ENCODE measurements at regions not wholly inside any gene's neighbourhood (a gene's known extent, or its start where the extent isn't known, plus 50 kb on each side); places are given as distances from the start of the nearest gene placed in this dataset.
A peak's percentile ranks its signal among the peaks of the same experiment; 100 is the strongest.
"Not testable (repeated sequence)": the region's sequence is repeated elsewhere in the genome, so short reads cannot be mapped to it uniquely, and the experiment has no call there.

GRCh38 chr7:25738528-25738927, 413.5 kb upstream of the NFE2L3 start:
- TF ChIP-seq CTCF (IDR thresholded peaks at IDR 0.05; ENCODE audit: unreplicated experiment), result no peak
- H3K36me3 Mint-ChIP-seq, result no peaks in the 10 kb centered on the region
- no peak overlapping the region for H3K4me3 Mint-ChIP-seq
- H3K9me3 Mint-ChIP-seq, result no peaks in the 10 kb centered on the region
- H3K4me1 Mint-ChIP-seq, result peaks cover 30% of the 10 kb centered on the region
- H3K27ac Mint-ChIP-seq, result no peak overlapping the region
- H3K27me3 Mint-ChIP-seq (ENCODE audit: low read depth), result no peaks in the 10 kb centered on the region
- DNase-seq (ENCODE audit: low spot score in 2 of 2, unreplicated experiment in 2 of 2), result no peak

GRCh38 chr7:25739143-25739542, 412.9 kb upstream of the NFE2L3 start:
- Mint-ChIP-seq H3K27ac (no peak overlapping the region), H3K36me3 (no peaks in the 10 kb centered on the region), H3K9me3 (no peaks in the 10 kb centered on the region), H3K4me3 (no peak overlapping the region), H3K4me1 (peaks cover 27% of the 10 kb centered on the region), H3K27me3 (ENCODE audit: low read depth) (no peaks in the 10 kb centered on the region)
- no peak for TF ChIP-seq CTCF (IDR thresholded peaks at IDR 0.05; ENCODE audit: unreplicated experiment)
- DNase-seq (ENCODE audit: low spot score in 2 of 2, unreplicated experiment in 2 of 2), result no peak

GRCh38 chr7:25742316-25742715, 409.7 kb upstream of the NFE2L3 start:
- H3K27me3 Mint-ChIP-seq (ENCODE audit: low read depth), result no peaks in the 10 kb centered on the region
- no peak overlapping the region for H3K4me3 Mint-ChIP-seq
- DNase-seq (ENCODE audit: low spot score in 2 of 2, unreplicated experiment in 2 of 2), result no peak
- no peak overlapping the region for H3K27ac Mint-ChIP-seq
- H3K36me3 Mint-ChIP-seq, result no peaks in the 10 kb centered on the region
- no peaks in the 10 kb centered on the region for H3K9me3 Mint-ChIP-seq
- no peak for TF ChIP-seq CTCF (IDR thresholded peaks at IDR 0.05; ENCODE audit: unreplicated experiment)
- peaks cover 12% of the 10 kb centered on the region for H3K4me1 Mint-ChIP-seq

- not testable (repeated sequence) for H3K27ac Mint-ChIP-seq; H3K4me1 Mint-ChIP-seq; DNase-seq (ENCODE audit: low spot score in 2 of 2, unreplicated experiment in 2 of 2); H3K27me3 Mint-ChIP-seq (ENCODE audit: low read depth); H3K4me3 Mint-ChIP-seq; H3K9me3 Mint-ChIP-seq; H3K36me3 Mint-ChIP-seq
Observed at GRCh38 chr7:25743670-25744451, 408.1 kb upstream of the NFE2L3 start.

- Mint-ChIP-seq H3K27me3 (ENCODE audit: low read depth) (no peaks in the 10 kb centered on the region), H3K36me3 (no peaks in the 10 kb centered on the region), H3K4me1 (peaks cover 46% of the 10 kb centered on the region), H3K4me3 (no peak overlapping the region), H3K27ac (peak overlapping the region; percentile 76), H3K9me3 (no peaks in the 10 kb centered on the region)
- TF ChIP-seq CTCF (IDR thresholded peaks at IDR 0.05; ENCODE audit: unreplicated experiment), result no peak
- DNase-seq (ENCODE audit: low spot score in 2 of 2, unreplicated experiment in 2 of 2), result no peak
Observed at GRCh38 chr7:25750744-25751508, 401.1 kb upstream of the NFE2L3 start.

GRCh38 chr7:25752154-25752553, 399.8 kb upstream of the NFE2L3 start:
- Mint-ChIP-seq H3K27ac (peak overlapping the region; percentile 74), H3K9me3 (no peaks in the 10 kb centered on the region), H3K4me3 (no peak overlapping the region), H3K4me1 (peaks cover 58% of the 10 kb centered on the region), H3K36me3 (no peaks in the 10 kb centered on the region), H3K27me3 (ENCODE audit: low read depth) (no peaks in the 10 kb centered on the region)
- no peak for DNase-seq (ENCODE audit: low spot score in 2 of 2, unreplicated experiment in 2 of 2)
- no peak for TF ChIP-seq CTCF (IDR thresholded peaks at IDR 0.05; ENCODE audit: unreplicated experiment)

Measured in mesothelial cell of epicardium (in vitro differentiated cells).